Effector memory CD4-positive, alpha-beta T cell (primary cell): ENCODE measurements at regions not wholly inside any gene's neighbourhood (a gene's known extent, or its start where the extent isn't known, plus 50 kb on each side); places are given as distances from the start of the nearest gene placed in this dataset.

ENCODE experiments used
- DNase-seq, 3 donors: peaks; one replicate each; pipeline ENCODE4 v3.0.0-alpha.2; 2020
- H3K27ac ChIP-seq: 2 replicates; pipeline ENCODE4 v1.7.0; 2013; ENCODE audit warnings: mild to moderate bottlenecking, low read length, moderate library complexity; ENCODE audit not compliant: insufficient read depth, poor library complexity, severe bottlenecking
- H3K27me3 ChIP-seq: replicated peaks from 2 replicates; pipeline ENCODE4 v1.7.0; 2013; ENCODE audit warnings: mild to moderate bottlenecking, low read length; ENCODE audit not compliant: insufficient read depth, control insufficient read depth, poor library complexity, severe bottlenecking
- H3K36me3 ChIP-seq: 2 replicates; pipeline ENCODE4 v1.7.0; 2013; ENCODE audit warnings: mild to moderate bottlenecking, low read length, moderate library complexity; ENCODE audit not compliant: control insufficient read depth, insufficient read depth
- H3K4me1 ChIP-seq: 2 replicates; pipeline ENCODE4 v1.7.0; 2013; ENCODE audit warnings: low read length, mild to moderate bottlenecking; ENCODE audit not compliant: control insufficient read depth, insufficient read depth, poor library complexity, severe bottlenecking
- H3K4me3 ChIP-seq: 2 replicates; pipeline ENCODE4 v1.7.0; 2013; ENCODE audit warnings: low read length, low read depth, mild to moderate bottlenecking; ENCODE audit not compliant: insufficient read depth, poor library complexity, severe bottlenecking
- H3K9me3 ChIP-seq: 2 replicates; pipeline ENCODE4 v1.7.0; 2013; ENCODE audit warnings: mild to moderate bottlenecking, low read length, moderate library complexity; ENCODE audit not compliant: control insufficient read depth

DNA sequence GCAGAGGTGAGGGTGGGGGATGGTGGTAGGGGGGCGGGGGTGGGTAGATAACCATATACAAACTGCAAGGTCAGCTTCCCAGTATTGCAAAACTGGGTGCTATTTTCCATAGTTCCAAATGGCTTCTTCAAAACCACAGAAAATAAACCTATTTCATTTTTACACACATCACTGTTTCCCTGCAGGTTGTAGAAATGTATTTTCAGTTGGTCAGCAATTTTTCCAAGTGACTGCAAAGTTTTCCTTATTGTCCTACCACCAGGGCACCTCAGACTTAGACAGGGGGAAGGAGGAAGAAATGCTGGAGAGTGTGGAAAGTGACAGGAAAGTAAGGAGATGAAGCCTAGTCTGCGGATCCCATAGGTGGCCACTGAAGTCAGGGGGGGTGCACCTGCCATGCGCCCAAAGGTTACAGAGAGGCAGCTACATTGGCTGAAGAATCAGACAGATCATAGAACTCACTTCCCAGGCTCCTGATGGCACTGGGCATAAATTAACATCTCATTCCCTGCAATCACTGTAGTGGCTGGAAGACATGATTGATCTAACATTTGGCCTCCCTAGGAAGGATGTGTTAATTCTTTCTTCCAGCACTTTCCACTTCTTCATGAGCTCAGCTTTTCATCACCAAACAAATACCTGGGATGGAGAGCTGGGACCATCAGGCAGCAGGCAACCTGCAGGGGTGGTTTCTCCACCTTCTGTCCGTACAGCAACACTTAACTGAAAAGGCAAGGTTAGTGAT is 402.0 kb downstream of the HNRNPD start:
- no peak for DNase-seq
- Histone ChIP-seq H3K27me3 (no peaks in the 10 kb centered on the region), H3K36me3 (no peaks in the 10 kb centered on the region), H3K4me1 (no peaks in the 10 kb centered on the region), H3K4me3 (no peak overlapping the region), H3K27ac (no peak overlapping the region), H3K9me3 (no peaks in the 10 kb centered on the region)

DNA sequence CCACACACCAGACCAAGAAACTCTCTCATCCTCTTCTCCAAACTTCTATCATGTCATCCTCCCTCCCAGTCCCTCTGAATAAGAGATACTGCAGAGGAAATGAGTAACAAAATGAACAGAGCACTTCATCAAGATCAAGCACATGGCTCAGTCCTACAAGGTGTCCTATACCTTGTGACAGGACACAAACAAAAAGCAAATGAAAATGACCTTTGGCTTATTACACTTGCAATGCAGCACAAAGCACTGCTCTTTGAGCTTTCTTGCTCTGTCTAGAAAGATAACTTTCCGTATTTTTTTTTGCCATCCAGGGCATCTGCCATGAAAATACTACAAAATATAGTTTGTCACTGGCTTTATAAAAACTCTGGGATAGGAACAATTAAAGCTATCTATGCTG is 402.7 kb downstream of the HNRNPD start:
- DNase-seq, result no peak
- no peak overlapping the region for H3K27ac ChIP-seq
- H3K9me3 ChIP-seq, result no peaks in the 10 kb centered on the region
- H3K27me3 ChIP-seq, result no peaks in the 10 kb centered on the region
- no peaks in the 10 kb centered on the region for H3K36me3 ChIP-seq
- H3K4me3 ChIP-seq, result no peak overlapping the region
- H3K4me1 ChIP-seq, result no peaks in the 10 kb centered on the region

DNA sequence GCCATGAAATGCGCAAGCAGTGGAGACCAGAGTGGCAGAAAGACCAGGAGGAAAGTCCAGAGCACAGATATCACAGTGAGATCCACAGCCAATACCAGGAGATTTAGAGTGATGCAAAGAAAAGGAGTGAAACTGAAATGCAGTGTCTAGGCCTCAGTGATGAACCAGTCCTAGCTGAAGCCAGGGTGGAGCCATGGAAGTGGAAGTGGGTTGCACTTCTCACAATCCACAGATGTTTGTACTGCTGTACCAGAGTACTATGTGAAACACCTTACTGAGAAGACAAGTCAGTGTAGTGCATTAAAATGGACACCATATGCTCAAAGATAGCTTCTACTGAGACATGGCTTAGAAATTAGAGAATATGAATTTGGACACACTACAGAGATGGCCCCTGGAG is 403.3 kb downstream of the HNRNPD start:
- no peak for DNase-seq
- no peak overlapping the region for H3K4me3 ChIP-seq
- H3K4me1 ChIP-seq, result no peaks in the 10 kb centered on the region
- no peaks in the 10 kb centered on the region for H3K36me3 ChIP-seq
- no peak overlapping the region for H3K27ac ChIP-seq
- H3K27me3 ChIP-seq, result no peaks in the 10 kb centered on the region
- H3K9me3 ChIP-seq, result no peaks in the 10 kb centered on the region

DNA sequence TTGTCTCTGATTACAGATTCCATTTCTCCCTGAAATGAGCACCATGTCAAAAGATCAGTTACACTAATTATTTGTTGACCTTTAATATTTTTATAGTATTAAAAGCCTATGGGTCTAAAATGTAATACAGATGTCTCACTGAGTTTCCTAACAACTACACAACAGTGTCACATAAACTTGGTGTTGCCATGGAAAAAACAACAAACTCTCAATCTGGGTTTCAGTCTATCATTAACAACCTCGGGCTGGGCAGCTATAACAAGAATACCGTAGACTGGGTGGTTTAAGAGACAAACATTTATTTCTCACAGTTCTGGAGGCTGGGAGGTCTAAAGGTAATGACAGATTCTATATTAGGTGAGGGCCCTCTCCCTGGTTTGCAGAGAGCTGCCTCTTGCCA is 407.1 kb downstream of the HNRNPD start:
- no peaks in the 10 kb centered on the region for H3K9me3 ChIP-seq
- no peaks in the 10 kb centered on the region for H3K36me3 ChIP-seq
- H3K27ac ChIP-seq, result no peak overlapping the region
- H3K4me1 ChIP-seq, result no peaks in the 10 kb centered on the region
- H3K27me3 ChIP-seq, result no peaks in the 10 kb centered on the region
- no peak overlapping the region for H3K4me3 ChIP-seq
- DNase-seq, result no peak

DNA sequence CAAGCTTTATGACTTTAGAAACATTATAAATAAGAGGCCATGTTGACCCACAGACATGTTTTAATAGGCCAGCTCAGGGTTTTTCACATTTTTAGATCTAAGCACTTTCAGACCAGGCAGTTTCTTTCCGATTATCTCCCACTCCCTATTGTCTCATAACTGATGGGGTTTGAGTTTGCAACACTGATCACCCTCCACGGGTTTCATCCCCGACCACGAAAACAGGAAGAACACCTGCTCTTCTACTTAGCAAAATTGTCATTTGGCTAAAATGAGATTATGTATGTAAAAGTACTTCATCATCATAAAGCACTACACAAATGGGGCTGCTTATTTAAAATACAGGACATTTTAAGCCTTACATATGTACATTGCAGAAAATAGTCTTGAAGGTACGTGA is 407.9 kb downstream of the HNRNPD start:
- no peaks in the 10 kb centered on the region for H3K27me3 ChIP-seq
- no peak overlapping the region for H3K27ac ChIP-seq
- H3K4me1 ChIP-seq, result no peaks in the 10 kb centered on the region
- no peak overlapping the region for H3K4me3 ChIP-seq
- H3K9me3 ChIP-seq, result no peaks in the 10 kb centered on the region
- H3K36me3 ChIP-seq, result no peaks in the 10 kb centered on the region
- no peak for DNase-seq

DNA sequence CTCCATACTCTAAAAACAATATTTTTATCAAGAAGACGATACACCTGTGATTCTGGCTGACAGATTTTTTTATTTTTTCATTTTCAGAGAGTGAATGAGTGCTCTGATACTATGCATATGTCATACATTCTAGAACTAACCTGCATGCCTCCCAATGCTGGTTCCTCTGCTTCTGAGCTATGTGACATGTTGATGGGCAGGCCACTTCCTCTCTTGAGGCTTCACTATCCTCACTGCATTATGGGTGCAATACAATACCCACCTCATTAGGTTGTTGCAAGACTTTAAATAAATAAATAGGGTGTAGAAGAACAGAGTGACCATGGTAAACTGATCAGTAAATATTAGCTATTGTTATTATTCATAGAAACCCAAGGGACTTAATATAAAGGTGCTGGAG is 408.3 kb downstream of the HNRNPD start:
- no peak for DNase-seq
- no peak overlapping the region for H3K27ac ChIP-seq
- no peaks in the 10 kb centered on the region for H3K4me1 ChIP-seq
- no peaks in the 10 kb centered on the region for H3K9me3 ChIP-seq
- H3K27me3 ChIP-seq, result no peaks in the 10 kb centered on the region
- no peaks in the 10 kb centered on the region for H3K36me3 ChIP-seq
- no peak overlapping the region for H3K4me3 ChIP-seq

DNA sequence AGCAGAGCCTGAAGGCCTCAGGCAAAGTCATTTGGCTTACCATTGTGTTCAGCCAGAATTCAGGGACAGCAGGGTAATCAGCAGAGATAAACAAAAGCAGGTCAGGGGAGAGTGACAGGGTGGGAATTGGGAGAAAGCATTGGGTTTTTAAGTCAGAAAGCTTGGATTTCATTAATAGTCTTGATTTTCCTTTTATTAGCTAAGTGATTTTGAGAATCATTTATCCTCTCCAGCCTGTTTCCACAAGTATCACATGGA is 410.1 kb downstream of the HNRNPD start:
- H3K4me3 ChIP-seq, result no peak overlapping the region
- no peaks in the 10 kb centered on the region for H3K27me3 ChIP-seq
- H3K9me3 ChIP-seq, result no peaks in the 10 kb centered on the region
- no peaks in the 10 kb centered on the region for H3K36me3 ChIP-seq
- H3K4me1 ChIP-seq, result no peaks in the 10 kb centered on the region
- DNase-seq, result no peak
- H3K27ac ChIP-seq, result no peak overlapping the region

DNA sequence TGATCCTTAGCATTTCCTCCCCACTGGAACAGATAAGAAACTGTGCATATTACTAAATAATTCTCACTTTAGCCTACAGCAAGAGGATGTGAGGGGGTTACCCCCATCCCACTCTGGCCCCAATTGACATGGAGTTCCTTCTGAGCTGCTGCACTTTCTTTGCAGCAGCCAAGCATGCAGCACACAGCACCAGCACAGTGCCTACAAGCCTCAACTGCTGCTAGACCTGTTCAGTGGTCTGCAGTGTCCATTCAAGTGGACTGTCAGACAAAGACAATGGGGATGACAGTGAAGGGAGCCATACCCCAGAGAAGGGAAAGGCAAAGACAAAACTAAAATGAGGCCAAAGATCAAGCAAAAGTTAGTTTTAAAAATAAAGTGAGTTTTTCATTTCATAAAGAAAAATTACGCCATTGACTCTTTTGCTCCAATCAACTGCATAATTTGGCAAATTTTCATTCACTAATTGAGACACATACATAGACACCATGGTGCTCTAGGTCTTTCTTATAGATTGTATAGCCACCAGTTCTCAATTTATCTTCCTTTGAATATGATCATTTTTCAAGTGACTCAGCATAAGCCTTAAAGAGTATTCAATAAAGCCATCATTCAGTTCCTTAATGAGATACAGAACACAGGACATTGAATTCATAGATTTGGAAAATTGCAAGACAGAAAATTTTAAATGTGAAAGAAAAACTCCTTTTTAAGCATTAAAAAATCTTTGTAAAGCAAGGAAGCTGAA is 410.6 kb downstream of the HNRNPD start:
- Histone ChIP-seq H3K27ac (no peak overlapping the region), H3K9me3 (no peaks in the 10 kb centered on the region), H3K4me1 (no peaks in the 10 kb centered on the region), H3K36me3 (no peaks in the 10 kb centered on the region), H3K4me3 (no peak overlapping the region), H3K27me3 (no peaks in the 10 kb centered on the region)
- no peak for DNase-seq

DNA sequence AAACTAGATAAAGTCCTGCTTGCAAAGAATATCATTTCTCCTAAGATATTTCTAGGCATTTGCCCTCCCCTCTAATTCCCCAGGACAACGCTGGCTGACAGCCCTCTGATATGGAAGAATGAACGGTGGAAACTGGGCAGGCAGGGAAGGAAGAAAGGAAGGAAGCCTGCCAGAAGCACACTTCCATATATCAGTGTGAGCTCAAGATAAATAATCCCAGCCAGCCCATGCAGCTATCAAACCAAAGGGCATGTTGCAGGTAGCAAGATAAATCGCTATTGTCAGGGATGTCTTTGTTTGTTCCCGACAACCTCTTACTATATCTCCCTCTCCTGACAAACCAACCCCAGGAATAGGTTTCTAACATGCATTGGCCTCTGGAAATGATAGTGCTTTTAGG is 412.8 kb downstream of the HNRNPD start:
- H3K36me3 ChIP-seq, result no peaks in the 10 kb centered on the region
- H3K4me3 ChIP-seq, result no peak overlapping the region
- no peak overlapping the region for H3K27ac ChIP-seq
- no peaks in the 10 kb centered on the region for H3K9me3 ChIP-seq
- DNase-seq, result no peak
- H3K27me3 ChIP-seq, result no peaks in the 10 kb centered on the region
- no peaks in the 10 kb centered on the region for H3K4me1 ChIP-seq

DNA sequence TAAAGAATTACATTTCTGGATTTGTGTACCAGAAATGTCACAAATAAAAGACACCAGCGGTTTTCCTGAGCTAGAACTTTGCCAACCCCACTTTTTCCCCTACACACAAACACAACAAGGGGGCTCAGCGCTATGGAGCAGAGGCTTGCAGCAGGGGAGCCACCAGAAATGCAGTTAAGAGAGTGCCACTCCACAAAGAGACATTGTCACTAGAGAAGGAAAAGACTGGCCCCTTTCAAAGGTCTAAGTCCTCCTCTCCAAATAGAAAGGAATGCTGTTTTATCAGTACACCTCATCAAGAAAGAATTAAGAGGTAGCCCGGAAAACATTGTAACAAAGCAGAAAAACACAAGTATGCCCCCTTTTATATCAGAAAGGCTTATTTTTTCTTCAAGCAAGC is 419.5 kb downstream of the HNRNPD start:
- no peaks in the 10 kb centered on the region for H3K36me3 ChIP-seq
- H3K27me3 ChIP-seq, result no peaks in the 10 kb centered on the region
- H3K9me3 ChIP-seq, result no peaks in the 10 kb centered on the region
- H3K27ac ChIP-seq, result no peak overlapping the region
- H3K4me3 ChIP-seq, result no peak overlapping the region
- DNase-seq, result no peak
- H3K4me1 ChIP-seq, result no peaks in the 10 kb centered on the region
